Keratinocyte (primary cell): ENCODE measurements at regions not wholly inside any gene's neighbourhood (a gene's known extent, or its start where the extent isn't known, plus 50 kb on each side); places are given as distances from the start of the nearest gene placed in this dataset.

Experiments used
- DNase-seq: peaks from one replicate; pipeline ENCODE4 v3.0.0-alpha.2; 2011; ENCODE audit warnings: low read depth, missing footprints, low spot score
- FAIRE-seq: peaks from 2 replicates; lab custom pipeline; 2011; peaks lifted over from hg19 to GRCh38; lab: Jason Lieb, UNC
- H2AFZ ChIP-seq: 2 replicates; pipeline ENCODE4 v1.6.0; 2012; ENCODE audit warnings: low read length, control low read depth, inconsistent platforms; ENCODE audit not compliant: control insufficient read depth
- H3K27ac ChIP-seq: 2 replicates; pipeline ENCODE4 v1.5.1; 2011; ENCODE audit warnings: low read length; ENCODE audit not compliant: control insufficient read depth, insufficient read depth
- H3K27me3 ChIP-seq: 3 replicates; pipeline ENCODE4 v1.6.0; 2011; ENCODE audit warnings: low read length; ENCODE audit not compliant: control insufficient read depth, insufficient read depth; ENCODE audit errors: extremely low read depth
- H3K36me3 ChIP-seq, 2 experiments: 2 replicates in 1 of 2; 3 replicates in 1 of 2; pipeline ENCODE4 v1.5.1; 2011; ENCODE audit warnings: low read length in 2 of 2, mild to moderate bottlenecking in 1 of 2; ENCODE audit not compliant: control insufficient read depth in 2 of 2, insufficient read depth in 2 of 2; ENCODE audit errors: extremely low read depth in 1 of 2
- H3K4me1 ChIP-seq: 3 replicates; pipeline ENCODE4 v1.5.1; 2011; ENCODE audit warnings: low read length; ENCODE audit not compliant: control insufficient read depth, insufficient read depth; ENCODE audit errors: extremely low read depth
- H3K4me2 ChIP-seq: 3 replicates; pipeline ENCODE4 v1.6.0; 2011; ENCODE audit warnings: low read depth, low read length; ENCODE audit not compliant: control insufficient read depth, insufficient read depth; ENCODE audit errors: extremely low read depth
- H3K4me3 ChIP-seq, 3 experiments: fragments of 200-600 bp in 1 of 3; sonication (generic) in 1 of 3; 2 replicates in 2 of 3; 3 replicates in 1 of 3; pipeline ENCODE4 v1.5.1; 2011 to 2016; ENCODE audit warnings: low read length in 3 of 3, mild to moderate bottlenecking in 3 of 3, control low read depth in 2 of 3, inconsistent platforms in 1 of 3, low read depth in 1 of 3, mixed read lengths in 1 of 3, mixed run types in 1 of 3, moderate library complexity in 1 of 3; ENCODE audit not compliant: control insufficient read depth in 2 of 3, insufficient read depth in 2 of 3; ENCODE audit errors: extremely low read depth in 1 of 3
- H3K79me2 ChIP-seq: 2 replicates; pipeline ENCODE4 v1.6.0; 2012; ENCODE audit warnings: low read length; ENCODE audit not compliant: control insufficient read depth, insufficient read depth
- H3K9ac ChIP-seq: 3 replicates; pipeline ENCODE4 v1.6.0; 2011; ENCODE audit warnings: low read length; ENCODE audit not compliant: control insufficient read depth, insufficient read depth; ENCODE audit errors: extremely low read depth
- H3K9me1 ChIP-seq: 3 replicates; pipeline ENCODE4 v1.6.0; 2011; ENCODE audit warnings: low read length; ENCODE audit not compliant: control insufficient read depth, insufficient read depth; ENCODE audit errors: extremely low read depth
- H3K9me3 ChIP-seq: 2 replicates; pipeline ENCODE4 v1.5.1; 2012; ENCODE audit warnings: low read depth, low read length; ENCODE audit not compliant: control insufficient read depth
- H4K20me1 ChIP-seq: 3 replicates; pipeline ENCODE4 v1.6.0; 2011; ENCODE audit warnings: low read length; ENCODE audit not compliant: control insufficient read depth, insufficient read depth; ENCODE audit errors: extremely low read depth
- CTCF ChIP-seq, 3 experiments: IDR thresholded peaks in 1 of 3; conservative IDR thresholded peaks in 1 of 3; optimal IDR thresholded peaks in 1 of 3; 2 replicates in 2 of 3; 3 replicates in 1 of 3; pipeline versions ENCODE3 to v1.5.1; 2011; ENCODE audit warnings: low read length in 3 of 3, mild to moderate bottlenecking in 3 of 3, moderate library complexity in 2 of 3, control low read depth in 1 of 3, inconsistent platforms in 1 of 3; ENCODE audit not compliant: insufficient read depth in 2 of 3; ENCODE audit errors: extremely low read depth in 1 of 3
- EZH2 ChIP-seq: IDR thresholded peaks from one replicate; pipeline ENCODE4 v1.6.1; 2012; ENCODE audit warnings: inconsistent platforms, mild to moderate bottlenecking, low read length, moderate library complexity
- dilution Hi-C: fragments of 300-500 bp; cut with MboI; formaldehyde crosslinking; loops from one replicate; pipeline ENCODE4 v1.7.0; 2020; ENCODE audit warnings: low sequenced_read_pairs; ENCODE audit not compliant: extremely low pct_ligation_motif_present

- no peaks in the 10 kb centered on the region for H3K79me2 ChIP-seq
- no peak for TF ChIP-seq EZH2
- TF ChIP-seq CTCF (optimal IDR thresholded peaks at IDR 0.05 in 1 of 3, IDR thresholded peaks at IDR 0.05 in 1 of 3, conservative IDR thresholded peaks at IDR 0.05 in 1 of 3; ENCODE audit: extremely low read depth in 1 of 3, insufficient read depth in 2 of 3, low read length in 3 of 3): no peak
- no peaks in the 10 kb centered on the region for H3K36me3 ChIP-seq
- no peaks in the 10 kb centered on the region for H3K27me3 ChIP-seq
- no peak overlapping the region for H2AFZ ChIP-seq
- H3K4me3 ChIP-seq: no peak overlapping the region
- no peak overlapping the region for H3K4me2 ChIP-seq
- dilution Hi-C loops: no loop called here
- DNase-seq (no peak), FAIRE-seq (no peak)
- H3K9me3 ChIP-seq: no peaks in the 10 kb centered on the region
- no peaks in the 10 kb centered on the region for H3K4me1 ChIP-seq
- H3K9ac ChIP-seq: no peak overlapping the region
- H3K9me1 ChIP-seq: no peaks in the 10 kb centered on the region
- no peak overlapping the region for H3K27ac ChIP-seq
- H4K20me1 ChIP-seq: no peaks in the 10 kb centered on the region
Measured at GRCh38 chr1:222157612-222158011, 390.3 kb downstream of the HHIPL2 start.

- no peak overlapping the region for H3K27ac ChIP-seq
- no peak overlapping the region for H3K4me3 ChIP-seq
- H3K4me1 ChIP-seq: no peaks in the 10 kb centered on the region
- FAIRE-seq: no peak
- no peak overlapping the region for H2AFZ ChIP-seq
- no peak overlapping the region for H3K4me2 ChIP-seq
- no peaks in the 10 kb centered on the region for H3K27me3 ChIP-seq
- dilution Hi-C loops: no loop called here
- H3K36me3 ChIP-seq: no peaks in the 10 kb centered on the region
- no peaks in the 10 kb centered on the region for H3K9me3 ChIP-seq
- TF ChIP-seq EZH2 (no peak), CTCF (optimal IDR thresholded peaks at IDR 0.05 in 1 of 3, IDR thresholded peaks at IDR 0.05 in 1 of 3, conservative IDR thresholded peaks at IDR 0.05 in 1 of 3; ENCODE audit: extremely low read depth in 1 of 3, insufficient read depth in 2 of 3, low read length in 3 of 3) (no peak)
- H3K79me2 ChIP-seq: no peaks in the 10 kb centered on the region
- DNase-seq: no peak
- H4K20me1 ChIP-seq: no peaks in the 10 kb centered on the region
- H3K9ac ChIP-seq: no peak overlapping the region
- no peaks in the 10 kb centered on the region for H3K9me1 ChIP-seq
Measured at GRCh38 chr1:222140206-222140605, 398.3 kb upstream of the DUSP10 start.
